Trophoblast cell (in vitro differentiated cells and primary cell): ENCODE measurements at regions not wholly inside any gene's neighbourhood (a gene's known extent, or its start where the extent isn't known, plus 50 kb on each side); places are given as distances from the start of the nearest gene placed in this dataset.

Experiments
- DNase-seq, 2 donors: peaks; one replicate each; pipeline ENCODE4 v3.0.0-alpha.2; 2016
- H2AFZ ChIP-seq: 2 replicates; pipeline ENCODE4 v1.6.1; 2013; ENCODE audit warnings: low read length, moderate library complexity, mild to moderate bottlenecking; ENCODE audit not compliant: insufficient read depth, poor library complexity
- H2AK5ac ChIP-seq: 2 replicates; pipeline ENCODE4 v1.6.1; 2013; ENCODE audit warnings: mild to moderate bottlenecking, low read length
- H2BK120ac ChIP-seq: 2 replicates; pipeline ENCODE4 v1.6.1; 2013; ENCODE audit warnings: low read length, mild to moderate bottlenecking, moderate library complexity; ENCODE audit not compliant: insufficient read depth, poor library complexity
- H2BK12ac ChIP-seq: 2 replicates; pipeline ENCODE4 v1.6.1; 2013; ENCODE audit warnings: mild to moderate bottlenecking, low read length, moderate library complexity
- H2BK5ac ChIP-seq: 2 replicates; pipeline ENCODE4 v1.6.1; 2013; ENCODE audit warnings: low read length, low read depth, moderate library complexity, mild to moderate bottlenecking; ENCODE audit not compliant: poor library complexity
- H3K14ac ChIP-seq: 2 replicates; pipeline ENCODE4 v1.6.1; 2013; ENCODE audit warnings: mild to moderate bottlenecking, low read length
- H3K18ac ChIP-seq: 2 replicates; pipeline ENCODE4 v1.6.1; 2013; ENCODE audit warnings: mild to moderate bottlenecking, low read length
- H3K23ac ChIP-seq: 2 replicates; pipeline ENCODE4 v1.6.1; 2013; ENCODE audit warnings: low read length
- H3K27ac ChIP-seq: 2 replicates; pipeline ENCODE4 v1.5.1; 2013; ENCODE audit warnings: low read depth, mild to moderate bottlenecking, inconsistent platforms, low read length, moderate library complexity
- H3K27me3 ChIP-seq: 2 replicates; pipeline ENCODE4 v1.6.1; 2013; ENCODE audit warnings: inconsistent platforms, mild to moderate bottlenecking, low read length, moderate library complexity; ENCODE audit not compliant: insufficient read depth
- H3K36me3 ChIP-seq, 2 experiments: 1 replicate in 1 of 2; 2 replicates in 1 of 2; pipeline ENCODE4 v1.6.1; 2013; ENCODE audit warnings: low read length in 2 of 2, mild to moderate bottlenecking in 2 of 2, moderate library complexity in 1 of 2; ENCODE audit not compliant: insufficient read depth in 2 of 2, control insufficient read depth in 1 of 2
- H3K4ac ChIP-seq: 2 replicates; pipeline ENCODE4 v1.6.1; 2013; ENCODE audit warnings: low read depth, mild to moderate bottlenecking, low read length, moderate library complexity
- H3K4me1 ChIP-seq, 2 experiments: 1 replicate in 1 of 2; 2 replicates in 1 of 2; pipeline ENCODE4 v1.6.1; 2013; ENCODE audit warnings: low read length in 2 of 2, mild to moderate bottlenecking in 2 of 2, moderate library complexity in 1 of 2; ENCODE audit not compliant: insufficient read depth in 2 of 2, control insufficient read depth in 1 of 2
- H3K4me2 ChIP-seq: 2 replicates; pipeline ENCODE4 v1.6.1; 2013; ENCODE audit warnings: inconsistent platforms, mild to moderate bottlenecking, low read length, moderate library complexity
- H3K4me3 ChIP-seq: 2 replicates; pipeline ENCODE4 v1.5.1; 2013; ENCODE audit warnings: mild to moderate bottlenecking, low read depth, low read length, inconsistent platforms
- H3K79me1 ChIP-seq: one replicate; pipeline ENCODE4 v1.6.1; 2013; ENCODE audit warnings: low read length
- H3K79me2 ChIP-seq: 2 replicates; pipeline ENCODE4 v1.6.1; 2013; ENCODE audit warnings: low read length, mild to moderate bottlenecking; ENCODE audit not compliant: control insufficient read depth, insufficient read depth, poor library complexity
- H3K9ac ChIP-seq: 2 replicates; pipeline ENCODE4 v1.6.1; 2013; ENCODE audit warnings: mild to moderate bottlenecking, low read length
- H3K9me3 ChIP-seq: 2 replicates; pipeline ENCODE4 v1.6.1; 2013; ENCODE audit warnings: low read depth, mild to moderate bottlenecking, control low read depth, inconsistent platforms, low read length; ENCODE audit not compliant: insufficient read depth
- H4K12ac ChIP-seq: 2 replicates; pipeline ENCODE4 v1.6.1; 2013; ENCODE audit warnings: low read depth, mild to moderate bottlenecking, low read length, moderate library complexity
- H4K8ac ChIP-seq: 2 replicates; pipeline ENCODE4 v1.6.1; 2013; ENCODE audit warnings: low read depth, mild to moderate bottlenecking, low read length, moderate library complexity
- H4K91ac ChIP-seq: one replicate; pipeline ENCODE4 v1.6.1; 2013; ENCODE audit warnings: low read depth, mild to moderate bottlenecking, low read length, moderate library complexity
- WGBS: extraction: QIAGEN DNeasy Blood & Tissue Kit; methylation state at CpG from one replicate; pipeline ENCODE4 v1.1.7; 2013; ENCODE audit warnings: missing lambda C conversion rate; ENCODE audit not compliant: insufficient read length, insufficient coverage; ENCODE audit errors: extremely low coverage; 5-methylcytosine and 5-hydroxymethylcytosine counted together

GRCh38 chr1:5708346-5709245, 283.6 kb downstream of the NPHP4 start:
- Histone ChIP-seq H3K9ac (no peak overlapping the region), H4K8ac (no peak overlapping the region), H3K27me3 (no peaks in the 10 kb centered on the region), H3K14ac (no peak overlapping the region), H3K4ac (no peak overlapping the region), H3K9me3 (peaks cover 9% of the 10 kb centered on the region), H3K36me3 (no peaks in the 10 kb centered on the region), H3K4me1 (no peaks in the 10 kb centered on the region), H4K91ac (no peak overlapping the region), H3K79me2 (no peaks in the 10 kb centered on the region), H3K18ac (no peak overlapping the region), H3K23ac (no peak overlapping the region), H2AK5ac (no peak overlapping the region), H3K4me3 (no peak overlapping the region), H2BK5ac (no peak overlapping the region), H2BK120ac (no peak overlapping the region), H3K4me2 (no peak overlapping the region), H2BK12ac (no peak overlapping the region), H2AFZ (no peak overlapping the region), H3K79me1 (no peaks in the 10 kb centered on the region), H3K27ac (no peak overlapping the region), H4K12ac (no peak overlapping the region)
- DNase-seq: no peak
- WGBS: no CpG with 5 or more reads among the region's 27 CpGs

DNA sequence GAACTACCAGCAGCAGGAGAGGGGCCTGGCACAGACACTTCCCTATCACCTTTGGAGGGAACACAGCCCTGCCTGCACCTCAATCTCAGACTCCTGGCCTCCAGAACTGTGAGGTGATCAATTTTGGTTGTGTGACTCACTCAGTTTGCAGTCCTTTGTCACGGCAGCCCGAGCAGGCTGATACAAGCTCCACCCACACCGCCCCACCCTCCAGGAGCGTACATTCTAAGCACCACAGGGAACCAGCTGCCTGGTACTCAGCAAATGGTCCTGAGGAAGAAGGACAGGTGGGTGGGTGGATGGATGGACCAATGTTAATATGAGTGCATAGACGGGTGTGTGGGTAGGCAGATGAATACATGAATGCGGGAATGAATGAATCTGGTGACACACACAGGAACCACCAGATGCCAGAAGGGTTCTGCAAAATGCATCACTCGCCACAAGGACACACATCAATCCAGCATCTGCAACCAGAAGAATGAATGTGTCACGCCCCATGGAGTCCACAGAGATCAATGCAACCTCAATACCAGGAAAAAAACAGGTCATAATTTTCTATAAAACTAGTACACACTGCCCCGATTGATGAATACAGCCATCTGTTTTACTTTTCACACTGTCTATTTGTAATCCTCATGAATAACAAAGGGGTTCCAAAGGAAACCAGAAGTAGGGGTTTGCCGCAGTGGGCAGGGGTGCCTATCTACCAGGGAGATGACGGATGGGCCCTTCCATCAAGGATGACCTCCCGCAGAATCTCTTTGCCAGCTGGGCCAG, 284.5 kb downstream of the NPHP4 start:
- H2BK120ac ChIP-seq: no peak overlapping the region
- H3K27ac ChIP-seq: no peak overlapping the region
- WGBS: no CpG with 5 or more reads among the region's 12 CpGs
- H2BK5ac ChIP-seq: no peak overlapping the region
- no peaks in the 10 kb centered on the region for H3K27me3 ChIP-seq
- no peak overlapping the region for H4K8ac ChIP-seq
- no peak overlapping the region for H3K4me2 ChIP-seq
- no peaks in the 10 kb centered on the region for H3K79me2 ChIP-seq
- no peak for DNase-seq
- H3K36me3 ChIP-seq: no peaks in the 10 kb centered on the region
- H3K18ac ChIP-seq: no peak overlapping the region
- H4K91ac ChIP-seq: no peak overlapping the region
- no peak overlapping the region for H3K4ac ChIP-seq
- H3K79me1 ChIP-seq: no peaks in the 10 kb centered on the region
- H2AFZ ChIP-seq: no peak overlapping the region
- H3K9ac ChIP-seq: peak overlapping the region; percentile 8
- no peak overlapping the region for H2AK5ac ChIP-seq
- no peak overlapping the region for H3K23ac ChIP-seq
- H4K12ac ChIP-seq: no peak overlapping the region
- H3K9me3 ChIP-seq: peaks cover 7% of the 10 kb centered on the region
- H3K4me3 ChIP-seq: peak overlapping the region; percentile 24
- H3K4me1 ChIP-seq: no peaks in the 10 kb centered on the region
- no peak overlapping the region for H3K14ac ChIP-seq
- H2BK12ac ChIP-seq: no peak overlapping the region

- no peaks in the 10 kb centered on the region for H3K79me2 ChIP-seq
- H3K14ac ChIP-seq: no peak overlapping the region
- no peak for DNase-seq
- no peaks in the 10 kb centered on the region for H3K27me3 ChIP-seq
- no peak overlapping the region for H4K8ac ChIP-seq
- no peak overlapping the region for H2BK12ac ChIP-seq
- no peak overlapping the region for H3K4ac ChIP-seq
- H4K12ac ChIP-seq: no peak overlapping the region
- no peak overlapping the region for H3K9ac ChIP-seq
- H3K23ac ChIP-seq: no peak overlapping the region
- H3K4me2 ChIP-seq: no peak overlapping the region
- no peak overlapping the region for H2BK5ac ChIP-seq
- WGBS: no CpG with 5 or more reads among the region's 5 CpGs
- no peaks in the 10 kb centered on the region for H3K36me3 ChIP-seq
- H3K4me1 ChIP-seq: no peaks in the 10 kb centered on the region
- H3K4me3 ChIP-seq: no peak overlapping the region
- H3K9me3 ChIP-seq: peaks cover 5% of the 10 kb centered on the region
- H2BK120ac ChIP-seq: no peak overlapping the region
- no peaks in the 10 kb centered on the region for H3K79me1 ChIP-seq
- H3K18ac ChIP-seq: no peak overlapping the region
- no peak overlapping the region for H2AK5ac ChIP-seq
- no peak overlapping the region for H4K91ac ChIP-seq
- no peak overlapping the region for H3K27ac ChIP-seq
- H2AFZ ChIP-seq: no peak overlapping the region
Measured at GRCh38 chr1:5706239-5706638, 286.0 kb downstream of the NPHP4 start.

DNA sequence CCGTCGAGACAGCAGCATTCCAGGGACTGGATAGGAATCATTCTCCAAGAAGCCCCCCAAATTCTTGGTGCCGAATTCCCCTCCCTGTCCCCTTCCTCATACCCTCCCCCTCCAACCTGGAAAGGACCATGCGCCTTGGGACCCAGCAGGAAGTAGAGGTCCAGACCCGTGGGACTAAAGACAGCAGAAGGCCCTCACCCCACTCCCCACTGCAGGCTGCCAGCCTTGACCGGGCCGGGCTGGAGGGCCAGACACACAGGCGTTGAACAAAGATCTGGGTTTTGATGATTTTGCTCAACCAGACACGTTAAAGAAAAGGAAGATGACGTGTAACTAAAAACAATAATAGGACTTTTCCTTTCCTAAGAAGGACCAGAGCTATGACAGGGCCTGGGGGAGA, 286.5 kb downstream of the NPHP4 start:
- Histone ChIP-seq H3K27ac (no peak overlapping the region), H3K14ac (no peak overlapping the region), H4K91ac (no peak overlapping the region), H2AFZ (no peak overlapping the region), H3K9me3 (peaks cover 5% of the 10 kb centered on the region), H3K79me1 (no peaks in the 10 kb centered on the region), H3K4ac (no peak overlapping the region), H3K9ac (no peak overlapping the region), H4K12ac (no peak overlapping the region), H4K8ac (no peak overlapping the region), H3K36me3 (no peaks in the 10 kb centered on the region), H3K23ac (no peak overlapping the region), H3K4me2 (no peak overlapping the region), H3K27me3 (no peaks in the 10 kb centered on the region), H2BK12ac (no peak overlapping the region), H3K4me1 (no peaks in the 10 kb centered on the region), H2BK5ac (no peak overlapping the region), H3K4me3 (no peak overlapping the region), H2AK5ac (no peak overlapping the region), H3K18ac (no peak overlapping the region), H2BK120ac (no peak overlapping the region), H3K79me2 (no peaks in the 10 kb centered on the region)
- no peak for DNase-seq
- WGBS: no CpG with 5 or more reads among the region's 10 CpGs
